ENCODE measurements at regions not wholly inside any gene's neighbourhood (a gene's known extent, or its start where the extent isn't known, plus 50 kb on each side); places are given as distances from the start of the nearest gene placed in this dataset.

GRCh38 chr7:25391961-25392587 is 163.8 kb upstream of the NPVF start:
- CTCF ChIA-PET, result interaction anchor here (0.6 to 1.3 kb wide), 3 partner anchors 60 to 174 kb away, joined by 4 to 8 read pairs (median 4); no protein-coding TSS in a partner anchor
- Histone ChIP-seq H3K9ac (ENCODE audit: low read length) (no peak overlapping the region), H3K27me3 (ENCODE audit: low read length) (peaks cover 61% of the 10 kb centered on the region), H3K4me3 (ENCODE audit: low read length) (no peak overlapping the region), H3K27ac (ENCODE audit: low read length) (no peak overlapping the region), H3K9me2 (replicated peaks; ENCODE audit: low read length) (no peaks in the 10 kb centered on the region), H2AFZ (ENCODE audit: low read length) (no peak overlapping the region), H3K4me2 (ENCODE audit: low read length) (no peak overlapping the region), H4K20me1 (ENCODE audit: low read length) (no peaks in the 10 kb centered on the region), H3K4me1 (ENCODE audit: insufficient read depth, low read length) (no peaks in the 10 kb centered on the region), H3K36me3 (ENCODE audit: low read depth, low read length) (no peaks in the 10 kb centered on the region), H3K79me2 (ENCODE audit: low read length) (no peaks in the 10 kb centered on the region), H3K9me3 (ENCODE audit: low read length) (no peaks in the 10 kb centered on the region), H3F3A (ENCODE audit: low read length, unreplicated experiment) (no peaks in the 10 kb centered on the region)
- BruUV-seq (replicated peaks), result no TSS peak
- TF ChIP-seq EZH2 (IDR thresholded peaks at IDR 0.05; ENCODE audit: low read length, unreplicated experiment), result no peak
- no peak for TF ChIP-seq EZH2phosphoT487 (IDR thresholded peaks at IDR 0.05; ENCODE audit: borderline replicate concordance, low read length)
- TF ChIP-seq CTCF (conservative IDR thresholded peaks at IDR 0.05; ENCODE audit: low read depth, low read length), result no peak
- DNase-seq (no peak), ATAC-seq (no peak)
- POLR2A ChIA-PET (ENCODE audit: unreplicated experiment), result no interaction called here
- intact Hi-C loops (cut with micrococcal nuclease), result loop anchor here (1.0 to 2.0 kb wide), 2 partner anchors 174 to 459 kb away; no protein-coding TSS in a partner anchor

- POLR2A ChIA-PET (ENCODE audit: unreplicated experiment), result no interaction called here
- Histone ChIP-seq H3K4me2 (ENCODE audit: low read length) (no peak overlapping the region), H3K27me3 (ENCODE audit: low read length) (peaks cover 64% of the 10 kb centered on the region), H3K9me3 (ENCODE audit: low read length) (no peaks in the 10 kb centered on the region), H3K9me2 (replicated peaks; ENCODE audit: low read length) (no peaks in the 10 kb centered on the region), H3K4me3 (ENCODE audit: low read length) (no peak overlapping the region), H3K4me1 (ENCODE audit: insufficient read depth, low read length) (no peaks in the 10 kb centered on the region), H3K9ac (ENCODE audit: low read length) (no peak overlapping the region), H2AFZ (ENCODE audit: low read length) (no peak overlapping the region), H3K79me2 (ENCODE audit: low read length) (no peaks in the 10 kb centered on the region), H3F3A (ENCODE audit: low read length, unreplicated experiment) (no peaks in the 10 kb centered on the region), H3K36me3 (ENCODE audit: low read depth, low read length) (no peaks in the 10 kb centered on the region), H4K20me1 (ENCODE audit: low read length) (no peaks in the 10 kb centered on the region), H3K27ac (ENCODE audit: low read length) (no peak overlapping the region)
- no peak for TF ChIP-seq EZH2phosphoT487 (IDR thresholded peaks at IDR 0.05; ENCODE audit: borderline replicate concordance, low read length)
- TF ChIP-seq EZH2 (IDR thresholded peaks at IDR 0.05; ENCODE audit: low read length, unreplicated experiment), result no peak
- no peak for TF ChIP-seq CTCF (conservative IDR thresholded peaks at IDR 0.05; ENCODE audit: low read depth, low read length)
- CTCF ChIA-PET, result interaction anchor here (0.6 kb wide), 1 partner anchor 59 kb away, joined by 4 read pairs; no protein-coding TSS in a partner anchor
- ATAC-seq (no peak), DNase-seq (no peak)
- no TSS peak for BruUV-seq (replicated peaks)
- intact Hi-C loops (cut with micrococcal nuclease), result no loop called here
Measured at GRCh38 chr7:25392588-25393338, 164.5 kb upstream of the NPVF start.

- ChIA-PET POLR2A (ENCODE audit: unreplicated experiment) (no interaction called here), CTCF (no interaction called here)
- no peaks in the 10 kb centered on the region for H3F3A ChIP-seq (ENCODE audit: low read length, unreplicated experiment)
- peaks cover 74% of the 10 kb centered on the region for H3K27me3 ChIP-seq (ENCODE audit: low read length)
- intact Hi-C loops (cut with micrococcal nuclease), result no loop called here
- TF ChIP-seq EZH2phosphoT487 (IDR thresholded peaks at IDR 0.05; ENCODE audit: borderline replicate concordance, low read length) (no peak), CTCF (conservative IDR thresholded peaks at IDR 0.05; ENCODE audit: low read depth, low read length) (no peak), EZH2 (IDR thresholded peaks at IDR 0.05; ENCODE audit: low read length, unreplicated experiment) (no peak)
- H3K27ac ChIP-seq (ENCODE audit: low read length), result no peak overlapping the region
- no TSS peak for BruUV-seq (replicated peaks)
- no peak overlapping the region for H3K4me3 ChIP-seq (ENCODE audit: low read length)
- H3K9ac ChIP-seq (ENCODE audit: low read length), result no peak overlapping the region
- H3K9me2 ChIP-seq (replicated peaks; ENCODE audit: low read length), result no peaks in the 10 kb centered on the region
- no peak for DNase-seq
- ATAC-seq, result no peak
- H4K20me1 ChIP-seq (ENCODE audit: low read length), result no peaks in the 10 kb centered on the region
- H3K36me3 ChIP-seq (ENCODE audit: low read depth, low read length), result no peaks in the 10 kb centered on the region
- no peak overlapping the region for H2AFZ ChIP-seq (ENCODE audit: low read length)
- no peak overlapping the region for H3K4me2 ChIP-seq (ENCODE audit: low read length)
- no peaks in the 10 kb centered on the region for H3K79me2 ChIP-seq (ENCODE audit: low read length)
- H3K9me3 ChIP-seq (ENCODE audit: low read length), result no peaks in the 10 kb centered on the region
- H3K4me1 ChIP-seq (ENCODE audit: insufficient read depth, low read length), result no peaks in the 10 kb centered on the region
Measured at GRCh38 chr7:25395976-25396375, 167.7 kb upstream of the NPVF start.

Data from PC-3 (cell line).